ENCODE measurements at regions not wholly inside any gene's neighbourhood (a gene's known extent, or its start where the extent isn't known, plus 50 kb on each side); places are given as distances from the start of the nearest gene placed in this dataset.

- Histone ChIP-seq H3K9me3 (ENCODE audit: control insufficient read depth, insufficient read depth, low read length) (no peaks in the 10 kb centered on the region), H3K4me3 (ENCODE audit: low read length) (no peak overlapping the region), H3K36me3 (ENCODE audit: control insufficient read depth, insufficient read depth, low read length) (no peaks in the 10 kb centered on the region), H3K27me3 (ENCODE audit: control insufficient read depth, insufficient read depth, low read length) (no peaks in the 10 kb centered on the region), H3K27ac (ENCODE audit: low read length) (no peak overlapping the region), H3K4me1 (ENCODE audit: control insufficient read depth, insufficient read depth, low read length) (no peaks in the 10 kb centered on the region)
- TF ChIP-seq, protein P1, sequence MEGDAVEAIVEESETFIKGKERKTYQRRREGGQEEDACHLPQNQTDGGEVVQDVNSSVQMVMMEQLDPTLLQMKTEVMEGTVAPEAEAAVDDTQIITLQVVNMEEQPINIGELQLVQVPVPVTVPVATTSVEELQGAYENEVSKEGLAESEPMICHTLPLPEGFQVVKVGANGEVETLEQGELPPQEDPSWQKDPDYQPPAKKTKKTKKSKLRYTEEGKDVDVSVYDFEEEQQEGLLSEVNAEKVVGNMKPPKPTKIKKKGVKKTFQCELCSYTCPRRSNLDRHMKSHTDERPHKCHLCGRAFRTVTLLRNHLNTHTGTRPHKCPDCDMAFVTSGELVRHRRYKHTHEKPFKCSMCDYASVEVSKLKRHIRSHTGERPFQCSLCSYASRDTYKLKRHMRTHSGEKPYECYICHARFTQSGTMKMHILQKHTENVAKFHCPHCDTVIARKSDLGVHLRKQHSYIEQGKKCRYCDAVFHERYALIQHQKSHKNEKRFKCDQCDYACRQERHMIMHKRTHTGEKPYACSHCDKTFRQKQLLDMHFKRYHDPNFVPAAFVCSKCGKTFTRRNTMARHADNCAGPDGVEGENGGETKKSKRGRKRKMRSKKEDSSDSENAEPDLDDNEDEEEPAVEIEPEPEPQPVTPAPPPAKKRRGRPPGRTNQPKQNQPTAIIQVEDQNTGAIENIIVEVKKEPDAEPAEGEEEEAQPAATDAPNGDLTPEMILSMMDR (IDR thresholded peaks at IDR 0.05) = no peak
- intact Hi-C loops (cut with micrococcal nuclease) = no loop called here
- peaks cover 16 to 17% of the 10 kb centered on the region in 2 donors for H3K9me3 Mint-ChIP-seq
- no peaks in the 10 kb centered on the region for H3K27me3 Mint-ChIP-seq (ENCODE audit: low read depth in 2 of 2)
- DNase-seq = no peak
- H3K4me3 Mint-ChIP-seq = no peak overlapping the region
- ATAC-seq = no peak
- no peaks in the 10 kb centered on the region for H3K4me1 Mint-ChIP-seq
- 100% methylated on average over 1 of the region's 1 CpG for WGBS (ENCODE audit: insufficient coverage)
- H3K36me3 Mint-ChIP-seq = peaks cover 15% of the 10 kb centered on the region
- no peak overlapping the region for H3K27ac Mint-ChIP-seq
Observed at GRCh38 chr18:41263956-41264355, 691.1 kb upstream of the PIK3C3 start.

DNA sequence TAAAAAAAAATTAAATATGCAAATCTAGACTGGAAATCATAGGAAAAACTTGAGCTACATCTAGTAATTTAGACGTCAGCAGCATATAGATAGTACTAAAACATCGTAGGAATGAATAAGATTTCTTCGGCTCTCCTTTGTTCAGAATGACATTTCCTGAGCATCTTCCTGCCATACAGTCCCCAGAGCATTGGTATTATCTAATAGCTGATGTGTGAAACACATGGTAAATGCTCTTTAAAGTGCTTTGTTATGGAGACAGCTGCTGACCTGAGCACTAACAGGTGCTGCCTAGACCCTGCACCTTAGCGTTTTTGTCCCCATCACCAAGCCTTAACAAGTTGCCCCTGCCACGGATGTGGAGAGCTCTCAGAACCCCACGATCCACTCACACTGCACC lies 692.3 kb upstream of the PIK3C3 start:
- ATAC-seq (no peak), DNase-seq (no peak)
- peaks cover 17 to 18% of the 10 kb centered on the region in 2 donors for H3K9me3 Mint-ChIP-seq
- no peaks in the 10 kb centered on the region for H3K27me3 ChIP-seq (ENCODE audit: control insufficient read depth, insufficient read depth, low read length)
- H3K4me1 ChIP-seq (ENCODE audit: control insufficient read depth, insufficient read depth, low read length) = no peaks in the 10 kb centered on the region
- H3K27me3 Mint-ChIP-seq (ENCODE audit: low read depth in 2 of 2) = no peaks in the 10 kb centered on the region
- H3K36me3 ChIP-seq (ENCODE audit: control insufficient read depth, insufficient read depth, low read length) = no peaks in the 10 kb centered on the region
- H3K9me3 ChIP-seq (ENCODE audit: control insufficient read depth, insufficient read depth, low read length) = no peaks in the 10 kb centered on the region
- H3K27ac ChIP-seq (ENCODE audit: low read length) = no peak overlapping the region
- H3K36me3 Mint-ChIP-seq = peaks cover 17% of the 10 kb centered on the region
- 89% methylated on average over 6 of the region's 6 CpGs for WGBS (ENCODE audit: insufficient coverage)
- no peak overlapping the region for H3K4me3 ChIP-seq (ENCODE audit: low read length)
- intact Hi-C loops (cut with micrococcal nuclease) = no loop called here
- no peak overlapping the region for H3K4me3 Mint-ChIP-seq
- no peaks in the 10 kb centered on the region for H3K4me1 Mint-ChIP-seq
- TF ChIP-seq, protein P1 (IDR thresholded peaks at IDR 0.05) = no peak
- H3K27ac Mint-ChIP-seq = no peak overlapping the region

DNA sequence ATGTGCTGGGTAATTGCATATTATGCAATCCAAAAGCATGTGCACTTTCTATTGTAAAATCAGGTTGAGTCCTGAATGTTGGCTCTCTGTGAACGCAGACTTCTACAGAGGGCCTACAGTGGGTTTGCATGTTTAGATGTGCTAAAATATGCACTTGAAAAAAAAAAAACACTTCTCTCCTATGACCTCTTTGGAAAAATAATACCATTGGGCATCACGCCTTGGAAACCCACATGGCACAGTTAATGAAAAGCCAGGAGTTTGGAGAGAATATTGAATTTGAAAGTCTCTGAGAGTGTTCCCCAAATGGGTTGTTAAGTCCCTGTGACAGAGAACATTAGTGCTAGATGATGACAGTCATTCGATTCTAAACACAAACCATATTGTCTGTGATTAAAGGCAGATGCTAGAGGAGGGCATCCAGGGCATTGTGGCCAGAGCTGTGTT lies 710.4 kb upstream of the PIK3C3 start:
- WGBS (ENCODE audit: insufficient coverage) = 85% methylated on average over 2 of the region's 3 CpGs
- DNase-seq (no peak), ATAC-seq (no peak)
- TF ChIP-seq, protein P1 (IDR thresholded peaks at IDR 0.05) = no peak
- Histone ChIP-seq H3K4me3 (ENCODE audit: low read length) (no peak overlapping the region), H3K27ac (ENCODE audit: low read length) (no peak overlapping the region), H3K27me3 (ENCODE audit: control insufficient read depth, insufficient read depth, low read length) (no peaks in the 10 kb centered on the region), H3K4me1 (ENCODE audit: control insufficient read depth, insufficient read depth, low read length) (no peaks in the 10 kb centered on the region), H3K9me3 (ENCODE audit: control insufficient read depth, insufficient read depth, low read length) (no peaks in the 10 kb centered on the region), H3K36me3 (ENCODE audit: control insufficient read depth, insufficient read depth, low read length) (no peaks in the 10 kb centered on the region)
- Mint-ChIP-seq H3K27ac (no peak overlapping the region), H3K27me3 (ENCODE audit: low read depth in 2 of 2) (no peaks in the 10 kb centered on the region), H3K4me1 (no peaks in the 10 kb centered on the region), H3K9me3 (peaks cover 8 to 11% of the 10 kb centered on the region in 2 donors), H3K4me3 (no peak overlapping the region), H3K36me3 (peaks cover 8% of the 10 kb centered on the region)
- intact Hi-C loops (cut with micrococcal nuclease) = no loop called here

DNA sequence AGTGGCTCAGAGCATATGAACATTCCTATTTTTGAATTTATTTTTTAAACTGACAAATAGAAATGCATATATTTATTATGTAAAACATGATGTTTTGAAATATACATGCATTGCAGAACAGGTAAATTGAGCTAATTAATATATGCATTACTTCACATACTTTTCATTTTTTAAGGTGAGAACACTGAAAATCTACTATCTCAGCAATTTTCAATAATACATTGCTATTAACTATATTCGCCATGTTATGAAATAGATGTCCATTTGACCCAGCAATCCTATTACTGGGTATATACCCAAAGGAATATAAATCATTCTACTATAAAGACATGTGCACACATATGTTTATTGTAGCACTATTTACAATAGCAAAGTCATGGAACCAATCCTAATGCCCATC lies 717.7 kb upstream of the PIK3C3 start:
- H3K4me3 Mint-ChIP-seq = no peak overlapping the region
- H3K4me3 ChIP-seq (ENCODE audit: low read length) = no peak overlapping the region
- no peaks in the 10 kb centered on the region for H3K36me3 ChIP-seq (ENCODE audit: control insufficient read depth, insufficient read depth, low read length)

More for the DNA sequence above, 717.7 kb upstream of the PIK3C3 start:
- intact Hi-C loops (cut with micrococcal nuclease) = no loop called here
- Histone ChIP-seq H3K4me1 (ENCODE audit: control insufficient read depth, insufficient read depth, low read length) (no peaks in the 10 kb centered on the region), H3K27ac (ENCODE audit: low read length) (no peak overlapping the region), H3K27me3 (ENCODE audit: control insufficient read depth, insufficient read depth, low read length) (no peaks in the 10 kb centered on the region), H3K9me3 (ENCODE audit: control insufficient read depth, insufficient read depth, low read length) (peaks cover under 1% of the 10 kb centered on the region)
- 100% methylated on average over 1 of the region's 1 CpG for WGBS (ENCODE audit: insufficient coverage)
- Mint-ChIP-seq H3K36me3 (peaks cover 7% of the 10 kb centered on the region), H3K9me3 (peaks cover 2 to 7% of the 10 kb centered on the region in 2 donors), H3K27ac (no peak overlapping the region), H3K4me1 (no peaks in the 10 kb centered on the region), H3K27me3 (ENCODE audit: low read depth in 2 of 2) (no peaks in the 10 kb centered on the region)
- ATAC-seq = no peak
- TF ChIP-seq, protein P1 (IDR thresholded peaks at IDR 0.05) = no peak
- no peak for DNase-seq
